Progenitor cell of endocrine pancreas (in vitro differentiated cells): ENCODE measurements at regions not wholly inside any gene's neighbourhood (a gene's known extent, or its start where the extent isn't known, plus 50 kb on each side); places are given as distances from the start of the nearest gene placed in this dataset.

ENCODE experiments used
- DNase-seq: peaks from one replicate; pipeline ENCODE4 v3.0.0; 2021; ENCODE audit warnings: low spot score; ENCODE audit not compliant: unreplicated experiment
- H3K27ac Mint-ChIP-seq: 2 replicates; pipeline ENCODE4 v1.8.0; 2021; ENCODE audit warnings: mild to moderate bottlenecking, moderate library complexity, mixed read lengths
- H3K27me3 Mint-ChIP-seq: 2 replicates; pipeline ENCODE4 v1.8.0; 2021; ENCODE audit warnings: mixed read lengths
- H3K36me3 Mint-ChIP-seq: 2 replicates; pipeline ENCODE4 v1.8.0; 2022; ENCODE audit warnings: mixed read lengths; ENCODE audit not compliant: insufficient read depth
- H3K4me1 Mint-ChIP-seq: 2 replicates; pipeline ENCODE4 v1.8.0; 2021; ENCODE audit warnings: low read depth, mixed read lengths
- H3K4me3 Mint-ChIP-seq: 2 replicates; pipeline ENCODE4 v1.8.0; 2021; ENCODE audit warnings: low read depth, mild to moderate bottlenecking, moderate library complexity, mixed read lengths
- H3K9me3 Mint-ChIP-seq: 2 replicates; pipeline ENCODE4 v1.8.0; 2021; ENCODE audit warnings: low read depth, mixed read lengths
- TF ChIP-seq, protein P1 (sequence below): fragments of 200-600 bp; sonication (generic); IDR thresholded peaks from one replicate; pipeline ENCODE4 v1.5.0; 2021; ENCODE audit warnings: antibody characterized with exemption, mild to moderate bottlenecking; ENCODE audit not compliant: unreplicated experiment

DNA sequence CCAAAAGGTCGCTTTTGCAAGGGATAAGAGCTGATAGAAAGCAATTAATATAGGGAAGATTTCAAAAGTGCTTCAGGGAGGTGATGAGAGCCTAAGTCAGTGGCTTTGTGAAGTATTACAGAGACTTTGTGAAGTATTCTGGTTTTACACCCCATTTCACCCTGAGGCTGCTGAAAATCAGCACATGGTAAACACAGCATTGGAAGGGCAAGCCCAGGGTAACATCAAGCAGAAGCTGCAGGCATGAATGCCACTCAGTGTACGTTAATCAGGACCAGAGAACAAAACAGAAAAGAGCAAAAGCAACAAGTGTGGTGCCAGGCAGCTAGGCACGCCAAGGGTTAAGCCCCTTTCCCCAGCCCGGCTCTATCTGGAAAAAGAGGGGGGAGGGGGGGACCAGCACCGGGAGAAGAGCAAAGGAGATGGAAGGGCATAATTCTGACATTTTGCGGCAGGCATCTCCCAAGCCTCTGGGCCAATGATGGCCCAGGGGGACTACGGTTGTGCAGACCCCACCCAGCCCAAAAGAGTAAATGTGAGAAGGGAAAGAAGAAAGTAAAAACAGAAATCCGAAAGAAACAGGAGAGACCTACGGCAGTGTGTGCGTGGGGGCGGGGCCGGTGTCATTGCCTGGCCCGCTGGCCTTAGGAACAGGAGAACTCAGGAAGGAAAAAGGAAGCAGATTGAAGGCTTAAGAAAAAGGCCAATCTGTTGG is 58.9 kb downstream of the DHRS2 start:
- no peak overlapping the region for H3K27ac Mint-ChIP-seq
- peaks cover 3% of the 10 kb centered on the region for H3K4me1 Mint-ChIP-seq
- H3K27me3 Mint-ChIP-seq: no peaks in the 10 kb centered on the region
- TF ChIP-seq, protein P1, sequence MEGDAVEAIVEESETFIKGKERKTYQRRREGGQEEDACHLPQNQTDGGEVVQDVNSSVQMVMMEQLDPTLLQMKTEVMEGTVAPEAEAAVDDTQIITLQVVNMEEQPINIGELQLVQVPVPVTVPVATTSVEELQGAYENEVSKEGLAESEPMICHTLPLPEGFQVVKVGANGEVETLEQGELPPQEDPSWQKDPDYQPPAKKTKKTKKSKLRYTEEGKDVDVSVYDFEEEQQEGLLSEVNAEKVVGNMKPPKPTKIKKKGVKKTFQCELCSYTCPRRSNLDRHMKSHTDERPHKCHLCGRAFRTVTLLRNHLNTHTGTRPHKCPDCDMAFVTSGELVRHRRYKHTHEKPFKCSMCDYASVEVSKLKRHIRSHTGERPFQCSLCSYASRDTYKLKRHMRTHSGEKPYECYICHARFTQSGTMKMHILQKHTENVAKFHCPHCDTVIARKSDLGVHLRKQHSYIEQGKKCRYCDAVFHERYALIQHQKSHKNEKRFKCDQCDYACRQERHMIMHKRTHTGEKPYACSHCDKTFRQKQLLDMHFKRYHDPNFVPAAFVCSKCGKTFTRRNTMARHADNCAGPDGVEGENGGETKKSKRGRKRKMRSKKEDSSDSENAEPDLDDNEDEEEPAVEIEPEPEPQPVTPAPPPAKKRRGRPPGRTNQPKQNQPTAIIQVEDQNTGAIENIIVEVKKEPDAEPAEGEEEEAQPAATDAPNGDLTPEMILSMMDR: no peak
- DNase-seq: no peak
- H3K4me3 Mint-ChIP-seq: no peak overlapping the region
- H3K9me3 Mint-ChIP-seq: peaks cover 14% of the 10 kb centered on the region
- no peaks in the 10 kb centered on the region for H3K36me3 Mint-ChIP-seq

DNA sequence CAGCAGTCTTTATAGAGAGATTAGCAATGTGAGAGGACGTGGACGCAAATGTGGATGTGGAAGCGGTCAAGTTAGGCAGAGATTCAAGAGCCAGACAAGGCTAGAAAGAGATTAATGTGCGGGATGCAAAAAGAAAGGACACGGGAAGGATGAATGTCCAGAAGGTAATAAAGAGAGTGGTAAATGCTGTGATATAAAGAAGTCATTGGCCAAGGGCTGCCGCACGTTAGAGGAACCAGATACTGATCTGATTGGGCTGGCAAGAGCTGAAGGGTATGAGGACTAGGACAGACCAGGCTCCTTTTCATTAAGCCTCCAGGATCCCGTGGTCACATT is 59.5 kb downstream of the DHRS2 start:
- Mint-ChIP-seq H3K27me3 (no peaks in the 10 kb centered on the region), H3K4me3 (no peak overlapping the region), H3K36me3 (no peaks in the 10 kb centered on the region), H3K9me3 (peaks cover 18% of the 10 kb centered on the region), H3K4me1 (peaks cover 3% of the 10 kb centered on the region), H3K27ac (no peak overlapping the region)
- no peak for DNase-seq
- TF ChIP-seq, protein P1: no peak

DNA sequence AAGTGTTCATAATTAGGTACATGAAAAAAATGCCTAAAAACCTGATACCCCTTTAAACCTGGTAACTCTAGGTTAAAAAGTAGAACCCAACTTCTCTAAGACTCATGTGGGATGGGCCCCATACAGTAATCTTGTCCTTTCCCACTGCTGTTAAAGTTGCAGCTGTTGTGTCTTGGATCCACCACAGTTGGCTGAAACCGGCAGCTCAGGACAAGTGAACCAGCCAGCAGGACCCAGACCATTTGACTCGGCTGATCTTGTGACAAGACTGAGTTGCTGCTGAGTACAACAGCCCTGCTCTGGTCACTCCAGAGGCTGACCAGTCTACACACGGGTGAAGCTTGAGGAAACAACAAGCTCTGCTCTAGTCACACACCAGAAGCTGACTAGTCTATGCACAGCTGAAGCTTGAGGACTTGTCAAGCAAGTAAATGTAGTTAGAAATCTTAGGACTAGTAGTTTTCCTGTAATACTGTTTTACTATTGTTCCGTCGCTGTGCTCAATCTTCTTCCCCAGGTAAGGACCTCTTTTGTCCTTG is 60.6 kb downstream of the DHRS2 start:
- TF ChIP-seq, protein P1: no peak
- H3K36me3 Mint-ChIP-seq: no peaks in the 10 kb centered on the region
- H3K4me1 Mint-ChIP-seq: peaks cover 3% of the 10 kb centered on the region
- H3K27me3 Mint-ChIP-seq: no peaks in the 10 kb centered on the region
- peaks cover 20% of the 10 kb centered on the region for H3K9me3 Mint-ChIP-seq
- H3K4me3 Mint-ChIP-seq: no peak overlapping the region
- H3K27ac Mint-ChIP-seq: no peak overlapping the region
- DNase-seq: no peak

DNA sequence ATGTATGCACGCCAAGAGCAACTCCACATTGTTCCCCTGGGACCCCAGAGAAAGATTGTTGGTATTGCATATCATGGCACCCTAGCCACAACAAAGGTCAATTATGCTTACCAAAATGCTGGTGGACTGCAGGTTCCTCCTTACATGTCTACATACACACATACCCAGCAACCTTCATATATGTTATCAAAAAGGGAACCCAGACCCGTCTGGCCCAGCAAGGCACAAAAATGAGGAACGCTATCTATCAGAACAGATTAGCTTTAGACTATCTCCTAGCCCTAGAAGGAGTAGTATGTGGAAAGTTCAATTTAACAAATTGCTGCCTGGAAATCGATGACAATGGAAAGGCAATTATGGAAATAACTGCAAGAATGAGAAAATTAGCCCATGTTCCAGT is 61.5 kb downstream of the DHRS2 start:
- Mint-ChIP-seq H3K36me3 (no peaks in the 10 kb centered on the region), H3K4me3 (no peak overlapping the region), H3K27ac (no peak overlapping the region), H3K27me3 (no peaks in the 10 kb centered on the region), H3K4me1 (no peaks in the 10 kb centered on the region), H3K9me3 (peaks cover 25% of the 10 kb centered on the region)
- TF ChIP-seq, protein P1: no peak
- DNase-seq: no peak

DNA sequence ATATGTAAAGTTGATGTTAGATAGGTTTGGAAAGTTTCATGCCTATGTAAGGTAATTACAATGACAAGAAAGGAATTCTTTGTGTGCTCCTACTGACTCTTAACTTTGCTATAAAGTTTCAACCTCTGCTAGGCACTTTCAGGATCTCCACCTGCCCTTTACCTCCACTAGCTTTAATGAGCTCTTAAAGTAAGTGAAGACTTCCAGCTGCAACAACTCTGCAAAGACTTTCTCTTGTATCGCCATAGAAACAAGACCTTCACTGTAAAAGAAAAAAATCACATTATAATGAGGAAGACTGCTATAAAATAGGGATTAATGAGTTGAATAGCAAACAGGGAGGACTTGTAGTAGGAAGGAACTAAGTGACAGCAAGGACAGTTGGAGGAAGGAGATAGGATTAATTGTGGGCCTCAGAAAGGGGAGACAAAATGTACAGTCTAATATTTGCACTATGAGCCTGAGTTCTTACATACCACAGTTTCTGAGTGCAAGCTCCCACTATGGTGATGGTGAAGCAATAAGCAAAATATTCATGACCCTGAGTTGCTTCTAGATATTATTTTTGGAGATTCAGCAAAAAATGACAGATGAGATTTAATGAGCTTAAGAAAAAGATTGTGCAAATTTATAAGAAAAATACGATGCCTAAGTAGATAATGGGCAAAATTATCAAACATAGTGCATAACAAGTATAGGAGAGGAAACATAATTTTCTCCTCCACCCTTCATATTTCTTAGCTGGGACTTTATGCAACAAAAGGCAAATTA is 66.7 kb downstream of the DHRS2 start:
- no peaks in the 10 kb centered on the region for H3K27me3 Mint-ChIP-seq
- no peak for DNase-seq

More for the DNA sequence above, 66.7 kb downstream of the DHRS2 start:
- Mint-ChIP-seq H3K4me3 (no peak overlapping the region), H3K4me1 (no peaks in the 10 kb centered on the region), H3K36me3 (no peaks in the 10 kb centered on the region), H3K9me3 (peaks cover 39% of the 10 kb centered on the region), H3K27ac (no peak overlapping the region)
- TF ChIP-seq, protein P1: no peak
